Activated naive CD4-positive, alpha-beta T cell treated with anti-CD3 and anti-CD28 coated beads, Interleukin-2, amount 50 U/mL, for 24 hours (primary cell): ENCODE measurements at regions not wholly inside any gene's neighbourhood (a gene's known extent, or its start where the extent isn't known, plus 50 kb on each side); places are given as distances from the start of the nearest gene placed in this dataset.
"Not testable (repeated sequence)": the region's sequence is repeated elsewhere in the genome, so short reads cannot be mapped to it uniquely, and the experiment has no call there.

Experiments
- H3K27ac Mint-ChIP-seq: one replicate; pipeline ENCODE4 v1.8.0; 2021; ENCODE audit warnings: mild to moderate bottlenecking, mixed read lengths
- H3K27me3 Mint-ChIP-seq: one replicate; pipeline ENCODE4 v1.8.0; 2021; ENCODE audit warnings: mixed read lengths
- H3K36me3 Mint-ChIP-seq: one replicate; pipeline ENCODE4 v1.8.0; 2021; ENCODE audit warnings: mixed read lengths
- H3K4me1 Mint-ChIP-seq: one replicate; pipeline ENCODE4 v1.8.0; 2021; ENCODE audit warnings: mixed read lengths
- H3K4me3 Mint-ChIP-seq: one replicate; pipeline ENCODE4 v1.8.0; 2021; ENCODE audit warnings: mild to moderate bottlenecking, mixed read lengths
- H3K9me3 Mint-ChIP-seq: one replicate; pipeline ENCODE4 v1.8.0; 2021; ENCODE audit warnings: mixed read lengths

DNA sequence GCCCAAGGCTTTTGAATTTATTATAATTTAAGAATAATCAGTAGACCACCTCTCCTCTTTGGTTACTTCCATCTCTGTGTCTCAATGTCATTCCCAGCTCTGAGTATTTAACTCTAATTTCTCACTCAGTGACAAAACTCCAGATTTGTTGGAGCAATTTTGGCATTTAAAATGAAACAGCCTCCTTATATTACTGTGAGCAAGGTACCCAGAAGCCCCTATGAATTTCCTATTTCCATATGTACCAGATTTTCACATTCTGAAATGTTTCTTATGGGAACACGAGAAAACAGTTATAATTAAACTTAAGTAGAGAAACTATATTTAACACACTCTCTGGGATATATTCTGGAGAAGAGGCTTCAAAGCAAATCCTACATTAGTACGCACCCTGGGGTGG lies 285.4 kb upstream of the CDH8 start:
- H3K4me1 Mint-ChIP-seq, result no peaks in the 10 kb centered on the region
- no peak overlapping the region for H3K4me3 Mint-ChIP-seq
- no peak overlapping the region for H3K27ac Mint-ChIP-seq
- no peaks in the 10 kb centered on the region for H3K27me3 Mint-ChIP-seq
- H3K36me3 Mint-ChIP-seq, result no peaks in the 10 kb centered on the region
- peaks cover 5% of the 10 kb centered on the region for H3K9me3 Mint-ChIP-seq

DNA sequence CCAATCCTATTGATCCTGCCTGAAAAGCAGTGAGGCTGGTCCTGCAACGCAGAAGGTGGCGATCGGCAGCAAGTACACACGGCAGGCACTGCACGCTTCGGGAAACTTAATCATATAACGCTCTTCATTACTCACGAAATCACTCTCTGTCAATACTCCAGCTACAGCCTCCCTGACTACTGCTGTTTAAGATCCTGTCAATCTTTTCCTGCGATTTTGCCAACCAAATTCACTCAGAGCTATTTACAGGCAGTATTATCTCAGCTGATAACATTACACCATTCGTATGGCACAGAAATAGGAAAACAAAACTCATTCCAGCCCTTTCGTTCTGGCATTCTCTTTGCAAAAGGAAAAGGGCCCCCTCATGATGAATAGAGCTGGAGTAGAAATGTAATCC lies 262.4 kb upstream of the CDH8 start:
- no peaks in the 10 kb centered on the region for H3K4me1 Mint-ChIP-seq
- H3K36me3 Mint-ChIP-seq, result no peaks in the 10 kb centered on the region
- H3K9me3 Mint-ChIP-seq, result peaks cover 29% of the 10 kb centered on the region
- H3K27me3 Mint-ChIP-seq, result no peaks in the 10 kb centered on the region
- H3K27ac Mint-ChIP-seq, result no peak overlapping the region
- H3K4me3 Mint-ChIP-seq, result no peak overlapping the region

DNA sequence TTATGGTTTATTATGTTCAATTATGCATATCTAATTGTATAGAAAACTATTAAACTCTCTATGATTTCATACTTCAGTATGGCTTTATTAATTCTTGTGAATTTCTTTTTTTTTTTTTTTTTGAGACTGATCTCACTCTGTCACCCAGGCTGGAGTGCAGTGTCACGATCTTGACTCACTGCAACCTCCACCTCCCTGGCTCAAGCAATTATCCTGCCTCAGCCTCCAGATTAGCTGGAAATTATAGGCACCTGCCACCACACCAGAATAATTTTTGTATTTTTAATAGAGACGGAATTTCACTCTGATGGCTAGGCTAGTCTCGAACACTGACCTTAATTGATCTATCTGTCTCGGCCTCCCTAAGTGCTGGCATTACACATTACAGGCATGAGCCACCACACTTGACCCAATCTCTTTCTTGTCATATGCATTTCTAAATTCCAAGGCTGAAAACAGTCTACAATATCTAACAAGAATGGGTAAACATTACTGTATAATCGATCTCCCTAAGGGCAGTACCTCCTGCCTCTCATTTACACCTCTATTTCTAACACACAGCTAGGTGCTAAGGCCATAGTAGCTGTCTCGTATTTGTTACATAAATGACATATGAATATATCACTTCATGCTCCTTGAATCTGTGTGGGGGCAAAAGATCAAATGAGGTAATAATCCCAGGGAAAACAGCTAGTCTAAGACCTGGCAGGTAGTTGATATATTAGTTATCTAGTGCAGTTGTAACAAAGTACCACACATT lies 258.2 kb upstream of the CDH8 start:
- peaks cover 23% of the 10 kb centered on the region for H3K9me3 Mint-ChIP-seq
- H3K4me3 Mint-ChIP-seq, result no peak overlapping the region
- no peaks in the 10 kb centered on the region for H3K4me1 Mint-ChIP-seq
- H3K27me3 Mint-ChIP-seq, result no peaks in the 10 kb centered on the region
- no peaks in the 10 kb centered on the region for H3K36me3 Mint-ChIP-seq
- no peak overlapping the region for H3K27ac Mint-ChIP-seq

DNA sequence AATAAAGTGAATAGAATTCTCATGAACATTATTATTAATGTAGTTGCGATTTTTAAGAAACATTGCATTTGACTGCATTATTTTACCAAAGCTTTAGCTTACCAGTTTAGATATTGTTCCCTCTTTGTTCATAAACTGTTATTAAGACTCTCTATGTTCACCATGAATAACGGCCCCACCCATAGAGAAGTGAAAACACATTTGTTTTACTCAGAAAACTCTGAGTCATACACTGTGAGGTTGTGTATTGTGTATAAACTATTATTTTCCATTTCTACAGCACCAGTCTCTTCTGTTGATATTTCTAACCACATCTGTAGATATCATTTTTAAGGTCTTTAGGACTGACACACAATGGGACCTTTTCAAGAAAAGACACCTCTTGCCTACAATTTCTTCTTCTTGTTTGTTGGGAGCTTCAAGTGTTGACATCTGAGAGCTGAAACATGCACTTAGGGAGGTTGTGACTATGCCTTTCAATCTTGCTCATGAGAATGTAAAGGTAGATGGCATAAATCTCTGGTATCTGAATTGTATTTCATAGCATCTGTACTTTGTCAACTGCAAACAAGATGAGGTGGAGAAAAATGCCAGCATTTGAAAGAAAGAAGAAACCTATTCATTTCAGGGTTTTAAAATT lies 252.9 kb upstream of the CDH8 start:
- H3K4me3 Mint-ChIP-seq, result no peak overlapping the region

DNA sequence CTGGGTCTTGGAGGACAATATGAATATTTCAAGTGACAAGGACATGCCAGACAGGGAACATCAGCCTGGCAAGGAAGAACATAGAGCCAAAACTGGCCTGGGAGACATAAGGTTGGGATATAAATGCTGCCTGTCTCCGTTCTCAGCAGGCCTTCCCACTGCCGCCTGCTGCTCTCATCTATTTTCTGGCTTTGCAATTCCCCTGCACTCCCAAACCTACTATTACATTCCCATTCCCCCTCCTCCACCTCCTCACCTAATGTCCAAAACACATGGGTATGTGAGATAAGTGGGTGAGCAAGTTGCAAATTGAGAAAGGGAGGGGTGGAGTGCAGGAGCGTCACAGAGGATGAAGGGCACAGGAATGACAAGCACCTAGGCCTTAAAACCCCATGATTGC lies 244.3 kb upstream of the CDH8 start:
- H3K36me3 Mint-ChIP-seq, result peaks cover 2% of the 10 kb centered on the region
- no peak overlapping the region for H3K27ac Mint-ChIP-seq
- H3K4me1 Mint-ChIP-seq, result no peaks in the 10 kb centered on the region
- H3K4me3 Mint-ChIP-seq, result no peak overlapping the region
- no peaks in the 10 kb centered on the region for H3K27me3 Mint-ChIP-seq
- H3K9me3 Mint-ChIP-seq, result peaks cover 5% of the 10 kb centered on the region

More for the DNA sequence above, 252.9 kb upstream of the CDH8 start:
- Mint-ChIP-seq H3K27me3 (no peaks in the 10 kb centered on the region), H3K9me3 (peaks cover 10% of the 10 kb centered on the region), H3K4me1 (no peaks in the 10 kb centered on the region), H3K36me3 (no peaks in the 10 kb centered on the region), H3K27ac (no peak overlapping the region)

DNA sequence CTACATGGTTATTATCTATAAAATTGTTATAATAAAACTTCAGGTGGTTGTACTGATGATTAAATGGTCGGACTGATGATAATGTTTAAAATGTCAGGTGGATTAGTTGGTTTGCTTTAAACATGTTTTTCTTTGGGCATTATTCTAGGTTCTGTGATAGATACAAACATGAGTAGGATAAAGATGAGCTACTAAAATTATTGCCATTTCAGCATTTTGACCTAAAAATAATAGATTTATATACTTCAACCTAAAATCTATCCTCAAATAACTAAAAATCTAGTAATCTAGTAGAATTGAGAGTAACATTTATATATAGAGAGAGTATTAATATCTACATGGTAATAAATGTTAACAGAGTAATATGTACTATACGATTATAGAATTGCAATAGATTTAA lies 241.7 kb upstream of the CDH8 start:
- Mint-ChIP-seq H3K4me3 (no peak overlapping the region), H3K27me3 (no peaks in the 10 kb centered on the region), H3K36me3 (peaks cover 2% of the 10 kb centered on the region), H3K9me3 (peaks cover 8% of the 10 kb centered on the region), H3K4me1 (no peaks in the 10 kb centered on the region), H3K27ac (no peak overlapping the region)

DNA sequence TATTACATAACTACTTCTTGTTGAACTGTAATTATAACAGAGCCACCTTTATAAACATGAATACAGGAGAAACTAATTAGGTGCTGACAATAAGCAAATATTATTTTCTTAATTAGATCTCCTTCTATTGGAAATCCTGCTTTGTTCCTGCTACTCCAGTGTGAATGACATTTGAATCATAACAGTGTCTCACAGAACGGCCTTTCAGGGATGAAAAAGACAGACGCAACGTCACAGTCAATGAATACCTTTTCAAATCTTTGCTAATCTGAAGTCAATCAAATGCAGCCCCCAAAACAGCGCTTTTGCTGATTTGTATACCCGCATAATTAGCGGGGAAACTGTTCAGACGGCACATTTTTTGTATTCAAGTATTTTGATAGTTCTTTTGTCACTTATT lies 240.4 kb upstream of the CDH8 start:
- H3K9me3 Mint-ChIP-seq, result peaks cover 10% of the 10 kb centered on the region
- no peaks in the 10 kb centered on the region for H3K4me1 Mint-ChIP-seq
- H3K4me3 Mint-ChIP-seq, result no peak overlapping the region
- H3K27me3 Mint-ChIP-seq, result no peaks in the 10 kb centered on the region
- no peak overlapping the region for H3K27ac Mint-ChIP-seq
- H3K36me3 Mint-ChIP-seq, result peaks cover 2% of the 10 kb centered on the region

DNA sequence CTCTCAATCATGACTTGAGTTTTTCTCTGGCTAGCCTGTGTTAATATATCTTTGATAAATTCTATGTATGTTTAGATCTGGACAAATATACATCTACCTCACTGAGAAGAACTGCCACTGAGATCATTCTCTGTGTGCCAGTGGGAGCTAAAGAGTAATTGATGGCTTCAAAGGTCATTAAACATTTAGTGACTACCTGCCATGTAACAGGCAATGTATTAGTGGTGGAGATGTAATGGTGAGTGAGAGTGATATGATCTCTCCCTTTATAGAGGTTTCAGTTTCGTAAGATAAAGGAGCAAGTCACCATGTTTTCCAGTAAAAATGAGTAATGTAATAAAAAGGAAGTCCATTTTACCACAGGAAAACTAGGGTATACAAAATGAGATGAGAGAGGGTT lies 235.8 kb upstream of the CDH8 start:
- Mint-ChIP-seq H3K36me3 (peaks cover under 1% of the 10 kb centered on the region), H3K27me3 (no peaks in the 10 kb centered on the region), H3K27ac (no peak overlapping the region), H3K9me3 (peaks cover 11% of the 10 kb centered on the region), H3K4me3 (no peak overlapping the region), H3K4me1 (no peaks in the 10 kb centered on the region)

DNA sequence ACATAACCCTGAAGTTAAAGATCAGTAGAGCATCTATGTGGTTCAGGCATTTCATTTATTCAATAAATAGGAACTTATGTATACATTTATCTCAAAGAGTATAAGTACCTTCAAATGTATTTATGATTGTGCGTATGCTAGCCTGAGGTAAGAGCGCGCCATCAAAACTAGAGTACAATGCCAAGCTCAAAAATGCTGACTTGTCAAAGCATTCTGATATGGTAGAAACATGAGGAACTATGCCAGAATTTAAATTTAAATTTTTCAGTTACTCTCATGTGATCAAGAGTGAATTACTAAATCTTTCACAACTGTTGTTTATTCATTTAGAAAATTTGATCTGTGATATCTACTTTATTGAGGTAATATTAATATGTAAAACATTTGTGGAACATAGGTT lies 225.5 kb upstream of the CDH8 start:
- no peaks in the 10 kb centered on the region for H3K36me3 Mint-ChIP-seq
- peaks cover 13% of the 10 kb centered on the region for H3K9me3 Mint-ChIP-seq
- H3K4me3 Mint-ChIP-seq, result no peak overlapping the region
- H3K27me3 Mint-ChIP-seq, result no peaks in the 10 kb centered on the region
- no peak overlapping the region for H3K27ac Mint-ChIP-seq
- H3K4me1 Mint-ChIP-seq, result no peaks in the 10 kb centered on the region

DNA sequence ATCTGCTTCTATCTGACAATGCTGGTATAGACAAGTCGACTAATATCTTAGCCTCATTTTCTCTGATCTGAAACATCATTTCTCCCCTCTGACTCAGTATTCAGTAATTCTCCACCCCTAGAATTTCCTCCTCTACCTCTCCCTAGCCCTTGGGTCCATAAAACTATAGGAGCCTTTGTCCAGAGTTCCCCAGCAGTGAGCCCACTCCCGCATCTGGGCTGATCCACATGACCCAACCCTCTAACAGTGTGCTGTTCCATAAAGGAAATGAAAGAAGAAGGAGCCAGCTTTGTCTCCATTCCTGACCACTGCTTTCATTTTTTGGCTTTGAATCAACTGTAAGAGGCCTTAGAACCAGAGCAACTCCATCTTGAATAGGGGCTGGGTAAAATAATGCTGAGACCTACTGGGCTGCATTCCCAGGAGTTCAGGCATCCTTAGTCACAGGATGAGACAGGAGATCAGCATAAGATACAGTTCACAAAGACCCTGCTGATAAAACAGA lies 222.7 kb upstream of the CDH8 start:
- not testable (repeated sequence) for H3K4me1 Mint-ChIP-seq, H3K9me3 Mint-ChIP-seq, H3K27me3 Mint-ChIP-seq, H3K4me3 Mint-ChIP-seq, H3K27ac Mint-ChIP-seq, H3K36me3 Mint-ChIP-seq

DNA sequence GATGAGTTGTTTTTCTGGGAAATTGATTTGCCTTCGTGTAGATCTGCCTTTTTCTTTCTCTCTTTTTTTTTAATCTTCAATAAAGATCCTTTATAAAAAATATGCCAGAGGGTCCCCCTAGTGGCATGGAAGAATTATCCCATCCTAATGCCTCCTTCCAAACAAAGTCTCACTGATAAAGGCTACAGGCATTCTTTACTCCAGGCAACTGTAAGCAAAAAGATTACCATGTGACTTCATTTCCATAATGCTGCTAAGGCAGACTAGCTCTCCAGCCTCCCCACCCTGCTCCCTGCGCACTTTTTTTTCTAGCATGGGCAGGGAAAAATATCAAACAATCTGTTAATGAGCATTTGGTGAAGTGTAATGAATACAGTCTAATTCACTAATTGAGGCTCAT lies 220.2 kb upstream of the CDH8 start:
- no peak overlapping the region for H3K27ac Mint-ChIP-seq
- no peaks in the 10 kb centered on the region for H3K4me1 Mint-ChIP-seq
- H3K9me3 Mint-ChIP-seq, result peaks cover 4% of the 10 kb centered on the region
- no peaks in the 10 kb centered on the region for H3K27me3 Mint-ChIP-seq
- H3K36me3 Mint-ChIP-seq, result no peaks in the 10 kb centered on the region
- no peak overlapping the region for H3K4me3 Mint-ChIP-seq

DNA sequence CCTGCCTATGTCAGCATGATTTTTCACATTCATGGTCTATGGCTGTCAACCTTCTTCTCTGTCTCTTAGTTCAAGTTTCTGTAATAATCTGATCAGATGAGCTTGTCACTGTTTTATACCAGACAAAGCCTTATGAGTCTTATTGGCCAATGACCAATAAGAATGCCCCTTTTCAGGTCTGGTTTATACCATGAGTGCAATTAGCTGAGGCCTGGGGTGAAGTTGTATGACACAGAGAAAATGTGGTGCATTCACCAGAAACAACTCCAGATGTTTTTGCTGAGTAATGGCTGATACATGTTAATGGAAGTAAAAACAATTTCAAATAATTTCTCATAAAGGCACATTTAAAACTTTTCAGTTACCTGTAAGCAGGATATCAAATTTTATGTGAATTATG lies 218.6 kb upstream of the CDH8 start:
- Mint-ChIP-seq H3K4me3 (no peak overlapping the region), H3K9me3 (peaks cover 11% of the 10 kb centered on the region), H3K27me3 (no peaks in the 10 kb centered on the region), H3K27ac (no peak overlapping the region), H3K36me3 (no peaks in the 10 kb centered on the region), H3K4me1 (no peaks in the 10 kb centered on the region)

DNA sequence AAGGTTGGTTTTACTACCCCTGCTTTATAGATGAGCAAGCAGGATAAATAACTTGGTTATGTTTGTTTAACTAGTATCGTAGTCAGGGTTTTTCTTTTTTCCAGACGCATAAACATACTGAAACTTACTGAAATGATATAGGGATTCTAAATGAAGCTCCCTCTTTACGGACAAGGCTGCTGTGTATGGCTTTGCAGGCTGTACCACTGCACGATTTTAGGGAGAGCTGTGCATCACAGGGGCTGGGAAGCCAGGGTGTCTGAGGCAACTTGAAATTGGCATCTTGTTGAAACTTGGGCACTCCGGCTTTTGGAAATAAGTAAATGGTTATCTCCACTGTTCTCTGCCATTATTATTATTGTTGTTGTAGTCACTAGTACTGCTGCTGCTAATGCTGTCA lies 218.1 kb upstream of the CDH8 start:
- Mint-ChIP-seq H3K27me3 (no peaks in the 10 kb centered on the region), H3K9me3 (peaks cover 8% of the 10 kb centered on the region), H3K36me3 (no peaks in the 10 kb centered on the region), H3K4me3 (no peak overlapping the region), H3K4me1 (no peaks in the 10 kb centered on the region), H3K27ac (no peak overlapping the region)

DNA sequence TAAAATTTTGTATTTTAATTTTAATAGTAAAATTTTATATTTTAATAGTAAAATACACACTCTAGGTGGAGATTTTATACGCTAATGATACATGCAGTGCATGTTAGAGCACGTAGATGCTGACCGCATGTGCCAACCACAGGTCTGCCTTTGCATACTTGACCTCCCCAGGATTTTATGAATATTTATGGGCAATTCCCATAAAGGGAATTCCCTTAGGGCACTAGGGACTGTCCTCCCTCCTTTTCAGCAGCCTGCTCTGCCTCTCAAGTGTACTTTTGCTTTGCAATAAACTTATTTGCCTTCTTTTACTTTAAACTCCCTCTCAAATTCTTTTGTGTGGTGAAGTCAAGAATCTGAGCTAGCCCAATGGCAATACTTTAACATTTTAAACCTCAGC lies 217.7 kb upstream of the CDH8 start:
- no peaks in the 10 kb centered on the region for H3K36me3 Mint-ChIP-seq
- H3K27me3 Mint-ChIP-seq, result no peaks in the 10 kb centered on the region
- H3K9me3 Mint-ChIP-seq, result peaks cover 8% of the 10 kb centered on the region
- H3K4me1 Mint-ChIP-seq, result no peaks in the 10 kb centered on the region
- H3K4me3 Mint-ChIP-seq, result no peak overlapping the region
- H3K27ac Mint-ChIP-seq, result no peak overlapping the region

DNA sequence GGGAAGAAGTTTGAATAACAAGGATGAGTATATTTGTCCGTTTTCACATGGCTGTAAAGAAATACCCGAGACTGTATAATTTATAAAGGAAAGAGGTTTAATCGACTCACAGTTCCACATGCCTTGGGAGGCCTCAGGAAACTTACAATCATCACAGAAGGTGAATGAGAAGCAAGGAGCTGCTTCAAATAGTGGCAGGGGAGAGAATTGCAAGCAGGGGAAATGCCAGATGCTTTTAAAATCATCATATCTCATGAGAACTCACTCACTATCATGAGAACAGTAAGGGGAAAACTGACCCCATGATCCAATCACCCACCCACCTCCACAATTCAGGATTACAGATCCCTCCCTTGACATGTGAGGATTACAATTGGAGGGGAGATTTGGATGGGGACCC lies 212.8 kb upstream of the CDH8 start:
- Mint-ChIP-seq H3K36me3 (no peaks in the 10 kb centered on the region), H3K9me3 (peaks cover 18% of the 10 kb centered on the region), H3K4me1 (no peaks in the 10 kb centered on the region), H3K27ac (no peak overlapping the region), H3K4me3 (no peak overlapping the region), H3K27me3 (no peaks in the 10 kb centered on the region)

DNA sequence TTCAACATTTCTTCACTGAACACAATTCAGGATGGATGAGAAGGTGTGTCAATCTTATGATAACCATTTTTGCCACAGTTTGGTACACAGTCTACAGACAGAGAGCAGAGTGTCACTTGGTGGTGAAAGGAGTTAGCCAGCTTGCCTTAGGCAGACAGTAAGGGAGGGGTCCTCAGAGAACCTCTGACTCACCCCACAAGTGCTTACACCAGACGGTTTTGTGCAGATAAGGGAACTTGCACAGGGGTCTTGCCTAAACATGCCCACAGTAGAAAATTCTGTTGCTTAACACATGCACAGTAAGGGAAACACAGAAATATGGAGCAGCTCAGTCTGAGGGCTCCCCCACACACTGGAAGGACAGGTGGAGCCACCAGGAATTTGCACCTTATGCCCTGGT lies 204.5 kb upstream of the CDH8 start:
- Mint-ChIP-seq H3K36me3 (no peaks in the 10 kb centered on the region), H3K27me3 (no peaks in the 10 kb centered on the region), H3K9me3 (peaks cover 6% of the 10 kb centered on the region), H3K27ac (no peak overlapping the region), H3K4me1 (no peaks in the 10 kb centered on the region), H3K4me3 (no peak overlapping the region)

DNA sequence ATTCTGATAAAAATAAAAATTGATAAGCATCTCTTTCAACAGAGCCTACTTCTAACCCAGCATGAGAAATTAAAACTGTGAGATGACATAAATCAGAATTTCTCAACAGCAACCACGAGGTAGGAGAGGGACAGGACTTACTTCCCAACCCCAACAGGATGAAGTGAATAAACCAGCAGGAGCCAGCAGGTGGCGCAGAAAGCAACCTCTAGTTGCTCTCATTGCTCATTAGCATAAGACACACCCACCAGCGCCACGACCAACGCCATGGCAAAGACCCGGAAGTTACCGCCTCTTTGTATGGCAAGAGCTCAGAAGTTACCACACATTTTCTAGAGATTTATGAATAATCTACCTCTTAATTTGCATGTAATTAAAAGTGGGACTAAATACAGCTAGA lies 189.4 kb upstream of the CDH8 start:
- Mint-ChIP-seq H3K4me3 (no peak overlapping the region), H3K36me3 (no peaks in the 10 kb centered on the region), H3K27me3 (no peaks in the 10 kb centered on the region), H3K9me3 (peaks cover 10% of the 10 kb centered on the region), H3K4me1 (no peaks in the 10 kb centered on the region), H3K27ac (no peak overlapping the region)
